Fibroblast of pulmonary artery (primary cell): ENCODE measurements at regions not wholly inside any gene's neighbourhood (a gene's known extent, or its start where the extent isn't known, plus 50 kb on each side); places are given as distances from the start of the nearest gene placed in this dataset.

Experiments
- DNase-seq: peaks from one replicate; pipeline ENCODE4 v3.0.0-alpha.2; 2010; ENCODE audit warnings: low read depth
- H3K4me3 ChIP-seq: replicated peaks from 2 replicates; pipeline ENCODE4 v1.5.1; 2011; ENCODE audit warnings: low read depth, mild to moderate bottlenecking, control low read depth, low read length, moderate library complexity
- CTCF ChIP-seq: IDR thresholded peaks from 2 replicates; pipeline ENCODE4 v1.5.1; 2011; ENCODE audit warnings: mild to moderate bottlenecking, control low read depth, low read length, inconsistent platforms; ENCODE audit errors: missing control alignments

- DNase-seq, result no peak
- no peak overlapping the region for H3K4me3 ChIP-seq
- TF ChIP-seq CTCF, result no peak
Measured at GRCh38 chr4:144202081-144202480, 61.6 kb upstream of the GYPA start.

GRCh38 chr4:144203155-144203554, 62.6 kb upstream of the GYPA start:
- no peak for DNase-seq
- no peak overlapping the region for H3K4me3 ChIP-seq
- TF ChIP-seq CTCF, result no peak

GRCh38 chr4:144204431-144204830, 63.9 kb upstream of the GYPA start:
- TF ChIP-seq CTCF, result no peak
- DNase-seq, result no peak
- H3K4me3 ChIP-seq, result no peak overlapping the region

- TF ChIP-seq CTCF, result no peak
- H3K4me3 ChIP-seq, result no peak overlapping the region
- no peak for DNase-seq
Measured at GRCh38 chr4:144206711-144207110, 66.2 kb upstream of the GYPA start.

- H3K4me3 ChIP-seq, result no peak overlapping the region
- no peak for DNase-seq
- no peak for TF ChIP-seq CTCF
Measured at GRCh38 chr4:144208074-144208473, 67.6 kb upstream of the GYPA start.

GRCh38 chr4:144209491-144209890, 69.0 kb upstream of the GYPA start:
- no peak for TF ChIP-seq CTCF
- no peak overlapping the region for H3K4me3 ChIP-seq
- DNase-seq, result no peak

- DNase-seq, result no peak
- no peak for TF ChIP-seq CTCF
- H3K4me3 ChIP-seq, result no peak overlapping the region
Measured at GRCh38 chr4:144213371-144213770, 72.9 kb upstream of the GYPA start.
